Astrocyte (in vitro differentiated cells and primary cell): ENCODE measurements at regions not wholly inside any gene's neighbourhood (a gene's known extent, or its start where the extent isn't known, plus 50 kb on each side); places are given as distances from the start of the nearest gene placed in this dataset.
"Not testable (repeated sequence)": the region's sequence is repeated elsewhere in the genome, so short reads cannot be mapped to it uniquely, and the experiment has no call there.

Source experiments
- EZH2 ChIP-seq: IDR thresholded peaks from 2 replicates; pipeline ENCODE4 v1.6.1; 2012; ENCODE audit warnings: mild to moderate bottlenecking, low read length, inconsistent platforms; ENCODE audit not compliant: insufficient read depth
- TF ChIP-seq, protein P1 (sequence below): IDR thresholded peaks from 2 replicates; pipeline ENCODE4 v1.5.1; 2011; ENCODE audit warnings: low read depth, mild to moderate bottlenecking, inconsistent platforms, low read length, moderate library complexity; ENCODE audit not compliant: insufficient read depth

DNA sequence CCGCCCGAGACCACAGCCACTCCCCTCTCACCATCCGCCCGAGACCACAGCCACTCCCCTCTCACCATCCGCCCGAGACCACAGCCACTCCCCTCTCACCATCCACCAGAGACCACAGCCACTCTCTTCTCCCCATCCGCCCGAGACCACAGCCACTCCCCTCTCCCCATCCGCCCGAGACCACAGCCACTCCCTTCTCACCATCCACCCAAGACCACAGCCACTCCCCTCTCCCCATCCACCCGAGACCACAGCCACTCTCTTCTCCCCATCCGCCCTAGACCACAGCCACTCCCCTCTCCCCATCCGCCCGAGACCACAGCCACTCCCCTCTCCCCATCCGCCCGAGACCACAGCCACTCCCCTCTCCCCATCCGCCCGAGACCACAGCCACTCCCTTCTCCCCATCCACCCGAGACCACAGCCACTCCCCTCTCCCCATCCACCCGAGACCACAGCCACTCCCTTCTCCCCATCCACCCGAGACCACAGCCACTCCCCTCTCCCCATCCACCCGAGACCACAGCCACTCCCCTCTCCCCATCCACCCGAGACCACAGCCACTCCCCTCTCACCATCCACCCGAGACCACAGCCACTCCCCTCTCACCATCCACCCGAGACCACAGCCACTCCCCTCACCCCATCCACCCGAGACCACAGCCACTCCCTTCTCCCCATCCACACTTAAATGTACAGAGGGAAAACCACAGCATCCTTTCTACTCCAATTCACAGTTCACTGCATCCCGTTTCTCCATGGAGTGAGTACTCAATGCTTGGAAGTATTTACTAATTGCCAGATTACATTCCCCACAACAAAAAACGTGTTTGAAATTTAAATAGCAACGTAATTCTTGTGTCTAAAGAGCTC, 83.5 kb upstream of the SFSWAP start:
- TF ChIP-seq, protein P1, sequence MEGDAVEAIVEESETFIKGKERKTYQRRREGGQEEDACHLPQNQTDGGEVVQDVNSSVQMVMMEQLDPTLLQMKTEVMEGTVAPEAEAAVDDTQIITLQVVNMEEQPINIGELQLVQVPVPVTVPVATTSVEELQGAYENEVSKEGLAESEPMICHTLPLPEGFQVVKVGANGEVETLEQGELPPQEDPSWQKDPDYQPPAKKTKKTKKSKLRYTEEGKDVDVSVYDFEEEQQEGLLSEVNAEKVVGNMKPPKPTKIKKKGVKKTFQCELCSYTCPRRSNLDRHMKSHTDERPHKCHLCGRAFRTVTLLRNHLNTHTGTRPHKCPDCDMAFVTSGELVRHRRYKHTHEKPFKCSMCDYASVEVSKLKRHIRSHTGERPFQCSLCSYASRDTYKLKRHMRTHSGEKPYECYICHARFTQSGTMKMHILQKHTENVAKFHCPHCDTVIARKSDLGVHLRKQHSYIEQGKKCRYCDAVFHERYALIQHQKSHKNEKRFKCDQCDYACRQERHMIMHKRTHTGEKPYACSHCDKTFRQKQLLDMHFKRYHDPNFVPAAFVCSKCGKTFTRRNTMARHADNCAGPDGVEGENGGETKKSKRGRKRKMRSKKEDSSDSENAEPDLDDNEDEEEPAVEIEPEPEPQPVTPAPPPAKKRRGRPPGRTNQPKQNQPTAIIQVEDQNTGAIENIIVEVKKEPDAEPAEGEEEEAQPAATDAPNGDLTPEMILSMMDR: not testable (repeated sequence)
- not testable (repeated sequence) for TF ChIP-seq EZH2
